Kidney (tissue), 13 donors: ENCODE measurements at regions not wholly inside any gene's neighbourhood (a gene's known extent, or its start where the extent isn't known, plus 50 kb on each side); places are given as distances from the start of the nearest gene placed in this dataset.

Experiments
- DNase-seq, 5 donors: peaks; one replicate each; pipeline ENCODE4 v3.0.0-alpha.2; 2013 to 2020
- FAIRE-seq: peaks from 2 replicates; lab custom pipeline; 2012; peaks lifted over from hg19 to GRCh38; lab: Jason Lieb, UNC
- H3K27ac ChIP-seq, 2 donors: one replicate each; pipeline ENCODE4 v1.7.0; 2013; ENCODE audit warnings: low read depth in 2 of 2, low read length in 2 of 2, inconsistent platforms in 1 of 2
- H3K27me3 ChIP-seq: one replicate; pipeline ENCODE4 v1.7.1; 2013; ENCODE audit warnings: low read length, inconsistent platforms; ENCODE audit not compliant: control insufficient read depth, insufficient read depth
- H3K36me3 ChIP-seq, 3 donors: one replicate each; pipeline versions ENCODE4 v1.7.0 to v1.7.1; 2013; ENCODE audit warnings: low read length in 3 of 3, control low read depth in 1 of 3, inconsistent platforms in 1 of 3; ENCODE audit not compliant: insufficient read depth in 3 of 3, control insufficient read depth in 2 of 3
- H3K4me1 ChIP-seq, 3 donors: one replicate each; pipeline versions ENCODE4 v1.7.0 to v1.7.1; 2013; ENCODE audit warnings: low read length in 3 of 3, inconsistent platforms in 1 of 3, low read depth in 1 of 3; ENCODE audit not compliant: control insufficient read depth in 2 of 3, insufficient read depth in 2 of 3
- H3K4me3 ChIP-seq, 3 donors: one replicate each; pipeline versions ENCODE4 v1.7.0 to v1.8.1; 2013; ENCODE audit warnings: low read length in 3 of 3, control low read depth in 1 of 3, inconsistent platforms in 1 of 3
- H3K9ac ChIP-seq, 3 donors: one replicate each; pipeline versions ENCODE4 v1.7.0 to v1.7.1; 2013; ENCODE audit warnings: low read length in 3 of 3, control low read depth in 1 of 3, inconsistent platforms in 1 of 3
- H3K9me3 ChIP-seq, 3 donors: one replicate each; pipeline versions ENCODE4 v1.7.0 to v1.7.1; 2013; ENCODE audit warnings: low read length in 3 of 3, control low read depth in 1 of 3, inconsistent platforms in 1 of 3; ENCODE audit not compliant: control insufficient read depth in 2 of 3, insufficient read depth in 1 of 3
- CTCF ChIP-seq: IDR thresholded peaks from 3 replicates; pipeline ENCODE4 v1.5.1; 2012; ENCODE audit warnings: mild to moderate bottlenecking, moderate library complexity, borderline replicate concordance; ENCODE audit not compliant: insufficient read depth; ENCODE audit errors: extremely low read depth
- intact Hi-C: fragments of 100-400 bp; cut with DNase I; formaldehyde crosslinking; loops from one replicate; pipeline ENCODE4 v1.11.1; 2022
- donor health status: control.
- donor health status: control.
- donor health status: control.
- donor health status: control.
- donor health status: control.
- donor health status: DM: yes; HTN: yes; CAD: no.
- donor health status: Normal renal cell carcinoma (clear cell type).

GRCh38 chr3:41000471-41000870 is 198.8 kb upstream of the CTNNB1 start:
- FAIRE-seq (no peak), DNase-seq (no peak)
- Histone ChIP-seq H3K9ac (no peak overlapping the region), H3K27ac (no peak overlapping the region), H3K27me3 (no peaks in the 10 kb centered on the region), H3K36me3 (no peaks in the 10 kb centered on the region), H3K9me3 (no peaks in the 10 kb centered on the region), H3K4me3 (no peak overlapping the region), H3K4me1 (no peaks in the 10 kb centered on the region)
- TF ChIP-seq CTCF, result no peak
- intact Hi-C loops, result no loop called here

- H3K9me3 ChIP-seq, result no peaks in the 10 kb centered on the region
- no peaks in the 10 kb centered on the region for H3K36me3 ChIP-seq
- FAIRE-seq (no peak), DNase-seq (no peak)
- H3K27ac ChIP-seq, result no peak overlapping the region
- intact Hi-C loops, result no loop called here
- TF ChIP-seq CTCF, result no peak
- H3K27me3 ChIP-seq, result no peaks in the 10 kb centered on the region
- no peaks in the 10 kb centered on the region for H3K4me1 ChIP-seq
- no peak overlapping the region for H3K4me3 ChIP-seq
- no peak overlapping the region for H3K9ac ChIP-seq
These were observed 197.7 kb upstream of the CTNNB1 start for GRCh38 chr3:41001556-41001955.

- Histone ChIP-seq H3K36me3 (no peaks in the 10 kb centered on the region), H3K27me3 (no peaks in the 10 kb centered on the region), H3K9ac (no peak overlapping the region), H3K9me3 (peaks cover 0 to under 1% (median 0%) of the 10 kb centered on the region in 3 donors), H3K4me1 (no peaks in the 10 kb centered on the region), H3K27ac (no peak overlapping the region), H3K4me3 (no peak overlapping the region)
- no peak for FAIRE-seq
- no peak for DNase-seq
- TF ChIP-seq CTCF, result no peak
- intact Hi-C loops, result no loop called here
These were observed 197.2 kb upstream of the CTNNB1 start for GRCh38 chr3:41002104-41002503.

- no peak for FAIRE-seq
- no peak for TF ChIP-seq CTCF
- intact Hi-C loops, result no loop called here
- no peaks in the 10 kb centered on the region for H3K4me1 ChIP-seq
- no peaks in the 10 kb centered on the region for H3K36me3 ChIP-seq
- no peak overlapping the region for H3K4me3 ChIP-seq
- peaks cover 0 to 6% (median 0%) of the 10 kb centered on the region in 3 donors for H3K9me3 ChIP-seq
- no peak overlapping the region for H3K9ac ChIP-seq
- no peak overlapping the region for H3K27ac ChIP-seq
- no peaks in the 10 kb centered on the region for H3K27me3 ChIP-seq
- no peak for DNase-seq
These were observed 191.9 kb upstream of the CTNNB1 start for GRCh38 chr3:41007399-41007798.
